ENCODE measurements at regions not wholly inside any gene's neighbourhood (a gene's known extent, or its start where the extent isn't known, plus 50 kb on each side); places are given as distances from the start of the nearest gene placed in this dataset.

GRCh38 chr10:130801276-130801675 lies 510.2 kb downstream of the TCERG1L start:
- TF ChIP-seq, protein P1, sequence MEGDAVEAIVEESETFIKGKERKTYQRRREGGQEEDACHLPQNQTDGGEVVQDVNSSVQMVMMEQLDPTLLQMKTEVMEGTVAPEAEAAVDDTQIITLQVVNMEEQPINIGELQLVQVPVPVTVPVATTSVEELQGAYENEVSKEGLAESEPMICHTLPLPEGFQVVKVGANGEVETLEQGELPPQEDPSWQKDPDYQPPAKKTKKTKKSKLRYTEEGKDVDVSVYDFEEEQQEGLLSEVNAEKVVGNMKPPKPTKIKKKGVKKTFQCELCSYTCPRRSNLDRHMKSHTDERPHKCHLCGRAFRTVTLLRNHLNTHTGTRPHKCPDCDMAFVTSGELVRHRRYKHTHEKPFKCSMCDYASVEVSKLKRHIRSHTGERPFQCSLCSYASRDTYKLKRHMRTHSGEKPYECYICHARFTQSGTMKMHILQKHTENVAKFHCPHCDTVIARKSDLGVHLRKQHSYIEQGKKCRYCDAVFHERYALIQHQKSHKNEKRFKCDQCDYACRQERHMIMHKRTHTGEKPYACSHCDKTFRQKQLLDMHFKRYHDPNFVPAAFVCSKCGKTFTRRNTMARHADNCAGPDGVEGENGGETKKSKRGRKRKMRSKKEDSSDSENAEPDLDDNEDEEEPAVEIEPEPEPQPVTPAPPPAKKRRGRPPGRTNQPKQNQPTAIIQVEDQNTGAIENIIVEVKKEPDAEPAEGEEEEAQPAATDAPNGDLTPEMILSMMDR (conservative IDR thresholded peaks at IDR 0.05; ENCODE audit: low read depth, low read length), result no peak
- TF ChIP-seq EZH2 (IDR thresholded peaks at IDR 0.05; ENCODE audit: low read length, unreplicated experiment), result no peak
